Astrocyte of the hippocampus (primary cell): ENCODE measurements at regions not wholly inside any gene's neighbourhood (a gene's known extent, or its start where the extent isn't known, plus 50 kb on each side); places are given as distances from the start of the nearest gene placed in this dataset.
A peak's percentile ranks its signal among the peaks of the same experiment; 100 is the strongest.

ENCODE experiments used
- DNase-seq: peaks from one replicate; pipeline ENCODE4 v3.0.0; 2011; ENCODE audit warnings: low read depth, low spot score

DNA sequence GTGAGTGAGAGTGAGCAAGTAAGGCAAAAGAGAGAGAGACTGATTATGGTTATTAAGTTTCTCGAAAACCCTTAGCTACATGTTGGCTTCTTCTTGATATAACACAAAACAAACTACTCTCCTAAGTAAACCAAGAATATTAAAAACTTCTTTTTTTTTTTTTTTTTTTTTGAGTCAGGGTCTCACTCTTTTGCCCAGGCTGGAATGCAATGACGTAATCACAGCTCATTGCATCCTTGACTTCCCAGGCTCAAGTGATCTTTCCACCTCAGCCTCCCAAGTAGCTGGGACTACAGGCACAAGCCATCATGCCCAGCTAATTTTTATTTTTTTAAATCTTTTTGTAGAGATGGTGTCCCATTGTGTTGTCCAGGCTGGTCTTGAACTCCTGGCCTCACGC lies 102.2 kb upstream of the IL6 start:
- no peak for DNase-seq

DNA sequence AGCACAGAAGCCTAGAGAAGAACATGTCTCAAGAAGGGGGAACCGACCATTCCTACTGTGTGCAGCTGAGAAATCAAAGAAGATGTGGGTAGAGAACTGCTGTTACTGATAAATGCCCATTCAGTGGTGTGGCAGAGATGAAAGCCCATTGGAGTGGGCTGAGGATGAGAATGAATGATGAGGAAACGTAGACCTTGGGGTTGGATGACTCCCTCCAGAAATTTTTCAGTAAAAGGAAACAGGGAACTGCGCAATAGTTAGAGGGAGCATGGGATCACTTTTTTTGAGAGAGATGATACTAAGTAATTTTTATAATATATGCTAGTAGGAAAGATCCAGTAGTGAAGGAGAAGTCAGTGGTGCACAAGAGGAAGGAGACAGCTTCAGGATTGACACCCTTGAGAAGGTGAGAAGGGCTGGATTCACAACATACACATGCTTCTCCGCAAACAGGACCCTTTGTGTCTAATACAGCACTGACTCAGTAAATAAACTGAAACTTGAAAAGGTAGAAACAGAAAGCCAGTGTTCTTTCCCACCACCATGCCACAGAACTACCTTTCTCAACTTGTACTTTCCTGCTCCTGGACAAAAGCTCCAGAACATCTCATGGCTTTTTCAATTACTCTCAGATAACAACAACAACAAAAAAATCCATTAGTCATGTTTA lies 104.7 kb upstream of the IL6 start:
- DNase-seq: no peak

DNA sequence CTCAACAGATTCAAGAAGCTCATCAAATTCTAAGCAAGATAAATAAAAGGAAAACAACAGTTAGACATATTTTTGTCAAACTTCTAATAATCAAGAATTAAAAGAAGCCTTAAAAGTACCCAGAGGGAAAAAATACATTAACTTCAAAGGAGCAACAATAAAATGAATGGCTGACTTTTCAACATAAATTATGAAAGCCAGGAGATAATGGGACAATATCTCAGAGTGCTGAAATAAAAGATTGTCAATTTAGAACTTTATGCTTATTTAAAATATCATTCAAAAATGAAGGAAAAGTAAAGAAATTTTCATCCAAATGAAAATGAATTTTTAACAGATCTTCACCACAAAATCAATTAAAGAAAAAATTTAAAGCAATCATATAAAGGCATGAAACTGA lies 108.5 kb upstream of the IL6 start:
- DNase-seq: no peak

DNA sequence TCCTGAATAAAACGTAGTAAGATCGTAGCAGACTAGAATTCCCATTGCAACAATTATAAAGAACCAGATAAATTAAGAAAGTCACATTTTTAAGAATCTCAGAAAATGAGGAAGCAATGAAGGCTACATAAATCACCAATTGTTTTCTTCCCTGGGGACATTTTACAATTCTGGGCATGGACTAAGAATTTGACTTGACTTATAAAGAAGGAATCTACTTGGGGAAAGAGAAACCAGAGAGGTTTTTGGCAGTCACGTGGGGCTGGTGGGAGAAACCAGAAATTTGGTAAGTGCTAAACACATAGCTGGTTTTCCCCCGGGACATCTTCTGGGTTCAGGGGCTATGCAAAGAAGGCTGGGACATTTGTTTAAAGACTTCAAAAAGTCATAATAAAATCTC lies 109.8 kb upstream of the IL6 start:
- DNase-seq: no peak

DNA sequence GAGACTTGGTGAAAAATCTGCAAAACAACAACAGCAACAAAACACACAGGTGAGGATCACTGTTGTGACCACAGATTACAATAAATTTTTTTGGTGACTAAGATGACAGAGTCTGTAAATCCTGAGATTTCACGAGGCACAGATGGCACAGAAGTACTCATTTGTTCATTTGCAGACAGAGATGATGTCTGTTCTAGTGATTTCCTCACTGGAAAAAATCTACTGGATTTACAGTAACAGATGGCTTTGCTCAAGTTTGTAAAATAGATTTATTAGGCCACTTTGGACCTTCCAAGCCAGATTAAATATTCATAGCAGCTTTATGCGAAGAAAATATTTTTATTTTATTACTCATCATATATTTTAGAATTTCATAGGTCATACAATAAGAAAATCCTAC lies 113.5 kb upstream of the IL6 start:
- DNase-seq: no peak

DNA sequence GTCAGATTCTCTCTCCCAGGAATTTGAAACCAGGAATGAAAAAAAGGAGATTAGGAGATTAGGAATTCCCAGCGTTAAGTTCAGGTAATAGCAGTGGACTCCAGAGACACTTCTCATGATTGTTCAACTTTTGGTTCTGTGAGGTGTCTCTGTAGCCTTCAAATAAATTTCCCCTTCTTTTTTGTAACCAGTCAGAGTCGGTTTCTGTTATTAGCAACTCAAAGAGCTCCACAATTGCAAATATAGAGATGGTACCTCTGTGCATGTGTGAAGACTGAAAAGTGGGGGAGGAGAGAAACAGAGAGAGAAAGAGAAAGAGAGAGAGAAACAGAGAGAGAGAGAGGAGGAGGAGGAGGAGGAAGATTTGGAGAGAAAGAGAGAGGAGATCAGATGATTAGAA lies 112.8 kb upstream of the STEAP1B start:
- no peak for DNase-seq

DNA sequence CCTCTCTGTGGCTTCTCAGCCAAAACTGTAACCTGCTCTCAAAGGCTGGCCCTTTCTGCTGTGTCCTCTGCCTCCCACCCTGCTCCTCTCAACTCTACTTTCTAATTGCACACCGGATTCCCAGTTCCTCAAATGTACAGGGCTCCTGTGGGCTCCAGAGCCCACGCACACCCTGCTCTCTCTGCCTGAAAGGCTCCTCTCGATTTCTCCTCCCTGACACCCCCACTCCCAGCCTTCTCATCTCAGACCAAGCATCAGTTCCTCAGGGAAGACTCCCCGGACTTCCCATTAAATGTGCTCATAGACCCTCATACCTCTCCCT lies 111.7 kb upstream of the STEAP1B start:
- DNase-seq: no peak

DNA sequence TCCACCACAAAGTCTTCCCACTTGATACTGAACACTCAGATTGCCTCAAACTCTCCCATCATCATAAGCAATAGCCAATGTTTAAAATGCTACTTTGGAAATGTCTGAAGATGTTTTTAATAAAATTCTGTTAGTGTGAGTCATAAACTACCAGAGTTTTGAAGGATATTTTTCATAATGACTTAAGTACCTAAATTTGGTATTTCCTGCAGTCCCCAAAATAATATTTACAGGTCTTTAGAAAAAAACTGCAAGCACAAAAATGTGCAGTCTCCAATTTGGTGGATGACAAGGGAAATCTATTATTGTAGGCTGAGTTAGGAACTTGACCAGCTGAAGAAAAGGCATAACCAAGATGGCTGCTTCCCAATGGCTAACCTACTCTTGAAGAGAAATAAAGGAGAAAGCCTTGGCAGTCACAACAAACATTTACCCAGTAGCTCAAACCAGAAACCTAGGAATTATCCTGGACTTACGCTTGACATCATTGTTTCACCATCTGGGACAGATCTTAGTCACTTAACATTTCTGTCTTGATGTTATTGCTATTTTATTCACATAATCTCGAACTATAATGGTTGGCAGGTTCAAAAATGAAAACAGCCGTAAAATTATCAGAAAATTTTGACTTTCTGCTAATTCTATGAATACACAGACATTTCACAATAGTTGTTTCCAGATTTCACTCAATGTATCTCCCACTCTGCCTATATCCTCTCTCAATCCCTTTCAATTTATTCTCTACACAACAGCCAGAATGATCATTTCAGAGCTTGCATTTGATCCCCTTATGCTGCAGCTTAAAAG lies 111.2 kb upstream of the STEAP1B start:
- DNase-seq: no peak

DNA sequence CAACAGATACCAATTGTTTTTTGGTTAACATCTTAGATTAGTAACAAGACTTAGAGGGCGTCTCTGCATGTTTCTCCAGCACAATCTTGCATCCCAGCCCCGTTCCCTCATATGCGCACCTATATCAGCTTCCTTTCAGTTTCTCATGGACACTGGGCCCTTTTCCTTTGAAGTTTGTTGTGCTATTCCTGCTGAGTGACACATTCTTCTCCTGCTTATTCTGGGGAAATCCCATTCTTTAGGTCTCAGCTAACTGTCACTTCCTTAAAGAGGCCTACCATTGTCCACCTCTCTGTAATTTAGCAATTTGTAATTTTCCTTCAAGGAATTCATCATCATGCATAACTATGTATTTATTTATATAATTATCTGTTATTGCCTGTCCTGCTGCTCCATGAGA lies 110.3 kb upstream of the STEAP1B start:
- no peak for DNase-seq

DNA sequence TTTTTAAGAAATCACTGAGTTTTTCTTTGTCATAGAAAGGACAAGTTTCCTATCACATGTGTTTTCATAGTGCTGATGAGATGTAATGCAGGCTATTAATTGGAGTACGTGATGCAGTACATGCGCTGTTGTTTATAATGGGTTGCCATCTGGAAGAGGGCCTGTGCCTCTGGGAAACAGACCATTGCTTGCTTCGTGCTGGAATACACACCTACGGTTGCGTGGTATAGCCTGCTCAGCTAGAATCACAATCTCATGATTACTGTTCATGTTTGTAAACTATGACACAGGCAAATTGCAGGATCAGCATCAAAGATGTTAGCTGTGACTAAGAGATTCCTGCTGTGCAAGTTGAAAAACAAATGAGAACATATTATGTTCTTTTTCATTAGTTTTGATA lies 107.2 kb upstream of the STEAP1B start:
- DNase-seq: peak; percentile 18

DNA sequence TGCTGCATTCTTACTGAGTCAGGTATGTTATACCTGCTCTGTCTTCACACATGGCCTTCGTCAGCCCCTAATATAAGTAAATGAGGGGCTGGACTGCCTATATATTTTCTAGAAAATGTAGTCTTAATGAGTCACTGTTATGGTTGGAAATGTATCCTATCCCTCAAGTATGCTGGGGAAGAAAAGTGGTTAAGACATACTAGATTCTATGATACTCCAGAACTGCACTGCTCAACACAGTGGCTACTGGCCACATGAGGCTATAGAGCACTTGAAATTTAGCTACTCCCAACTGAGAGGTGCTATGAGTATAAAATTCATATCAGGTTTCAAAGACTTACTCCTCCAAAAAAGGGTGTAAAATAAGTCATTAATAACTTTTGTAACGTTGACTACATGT lies 104.3 kb upstream of the STEAP1B start:
- DNase-seq: peak; percentile 44

DNA sequence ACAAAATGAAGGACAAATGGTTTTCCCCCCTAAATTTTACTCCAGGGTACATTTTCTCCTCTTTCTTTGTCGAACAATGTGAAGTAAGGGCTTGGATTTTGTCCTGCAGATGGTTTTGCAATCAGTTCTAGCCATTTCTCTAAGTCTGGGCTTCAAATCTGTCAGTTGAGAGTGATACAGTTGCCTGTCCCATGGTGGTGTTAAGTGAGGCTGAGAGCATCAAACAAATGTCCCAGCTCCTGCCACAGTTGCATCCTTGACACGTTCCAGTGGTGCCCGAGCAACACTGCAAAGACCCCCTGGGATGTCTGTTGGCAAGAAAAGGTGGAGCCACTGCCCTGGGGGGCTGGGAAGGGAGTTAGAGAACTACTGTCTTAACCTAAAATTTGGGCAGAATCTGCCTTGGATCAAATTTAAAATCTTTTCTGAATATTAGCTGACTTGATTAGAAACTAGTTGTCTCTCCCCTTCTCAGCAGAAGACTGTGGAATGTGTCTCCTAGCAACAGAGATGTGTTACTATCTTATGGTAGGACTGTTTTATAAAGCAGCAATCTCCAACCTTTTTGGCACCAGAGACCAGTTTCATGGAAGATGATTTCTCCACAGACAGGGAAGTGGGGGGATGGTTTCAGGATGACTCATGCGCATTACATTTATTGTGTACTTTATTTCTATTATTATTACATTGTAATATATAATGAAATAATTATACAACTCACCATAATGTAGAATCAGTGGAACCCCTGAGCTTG lies 102.0 kb upstream of the STEAP1B start:
- DNase-seq: peak; percentile 7

DNA sequence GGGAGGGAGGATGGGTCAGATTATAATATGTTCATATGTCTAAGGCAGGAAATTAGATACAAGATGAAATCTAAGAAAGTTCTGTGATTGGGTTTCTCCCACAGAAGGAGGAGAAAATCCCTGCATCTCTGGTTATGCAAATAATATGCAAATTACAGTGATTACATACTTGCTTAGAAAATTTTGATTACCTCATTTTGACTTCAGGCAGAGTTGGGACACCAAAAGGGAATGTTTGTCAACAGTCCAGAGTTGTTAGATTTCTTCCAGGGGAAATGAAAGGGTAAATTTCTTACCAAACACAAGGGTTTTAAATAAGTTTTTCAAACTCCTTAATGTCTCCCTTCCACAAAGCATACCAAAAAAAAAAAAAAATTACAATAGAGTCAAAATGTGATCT lies 101.4 kb upstream of the STEAP1B start:
- DNase-seq: peak; percentile 25

DNA sequence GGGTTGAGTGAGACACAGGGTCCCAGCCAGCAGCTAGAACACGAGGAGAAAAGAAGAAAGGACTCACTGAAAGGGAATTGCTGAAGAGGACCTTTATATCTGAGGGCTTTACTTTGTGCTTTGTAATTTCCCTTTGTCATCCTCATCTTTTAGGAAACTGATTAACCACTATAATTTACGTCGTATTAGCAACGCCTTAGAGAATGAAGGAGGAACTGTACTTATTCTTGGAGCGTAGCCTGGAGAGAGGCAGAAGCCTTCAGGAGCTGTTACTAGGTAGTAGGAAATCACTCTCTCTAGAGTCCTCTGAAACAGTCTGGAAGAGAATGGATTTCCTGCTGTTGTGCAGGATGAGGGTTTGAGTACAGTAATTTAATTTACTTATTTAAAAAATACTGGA lies 101.0 kb upstream of the STEAP1B start:
- DNase-seq: peak; percentile 15

DNA sequence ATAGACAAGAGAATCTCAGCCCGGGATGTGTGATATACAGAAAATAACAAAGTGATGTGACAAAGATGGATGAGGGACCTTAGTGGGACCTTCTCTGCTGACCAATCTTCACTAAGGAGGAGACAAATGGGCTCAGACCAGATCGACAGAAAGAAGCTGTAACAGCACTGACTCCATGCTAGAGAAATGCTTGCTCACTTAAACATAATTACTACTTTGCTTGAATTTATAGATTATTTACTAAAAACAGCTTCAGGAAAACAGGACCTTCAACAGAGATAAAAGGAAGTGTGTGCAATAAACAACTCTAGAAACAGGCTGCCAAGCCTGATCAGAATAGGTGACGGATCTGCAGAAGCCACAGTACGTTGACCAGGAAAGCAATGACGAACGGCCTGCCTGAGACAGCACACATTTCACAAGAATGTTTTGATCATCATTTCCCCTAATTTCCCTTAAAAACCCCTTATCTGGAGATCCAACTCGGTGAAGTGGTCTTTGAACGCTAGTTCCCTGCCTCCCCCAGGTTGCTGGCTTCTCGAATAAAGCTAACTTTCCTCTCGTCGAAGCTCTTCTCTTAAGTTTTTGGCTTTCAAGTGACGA lies 98.4 kb upstream of the STEAP1B start:
- no peak for DNase-seq

DNA sequence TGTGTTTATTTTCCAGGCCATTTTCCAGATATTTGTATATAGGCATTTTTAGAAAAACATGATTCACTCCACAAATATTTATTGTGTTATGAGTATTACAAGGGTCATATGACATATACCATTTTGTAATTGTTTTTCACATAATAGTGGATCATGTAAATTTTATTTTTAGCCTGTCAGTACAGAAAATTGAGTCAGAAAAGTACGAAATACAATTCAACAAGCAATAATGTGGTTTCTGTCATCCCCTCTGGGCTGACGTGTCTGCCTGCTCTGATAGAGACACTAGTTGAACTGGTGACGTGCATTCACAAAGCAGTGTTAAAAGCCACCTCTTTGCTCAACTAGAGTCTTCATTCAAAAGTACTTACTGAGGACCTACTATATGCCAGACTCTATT lies 97.9 kb upstream of the STEAP1B start:
- peak; percentile 34 for DNase-seq

DNA sequence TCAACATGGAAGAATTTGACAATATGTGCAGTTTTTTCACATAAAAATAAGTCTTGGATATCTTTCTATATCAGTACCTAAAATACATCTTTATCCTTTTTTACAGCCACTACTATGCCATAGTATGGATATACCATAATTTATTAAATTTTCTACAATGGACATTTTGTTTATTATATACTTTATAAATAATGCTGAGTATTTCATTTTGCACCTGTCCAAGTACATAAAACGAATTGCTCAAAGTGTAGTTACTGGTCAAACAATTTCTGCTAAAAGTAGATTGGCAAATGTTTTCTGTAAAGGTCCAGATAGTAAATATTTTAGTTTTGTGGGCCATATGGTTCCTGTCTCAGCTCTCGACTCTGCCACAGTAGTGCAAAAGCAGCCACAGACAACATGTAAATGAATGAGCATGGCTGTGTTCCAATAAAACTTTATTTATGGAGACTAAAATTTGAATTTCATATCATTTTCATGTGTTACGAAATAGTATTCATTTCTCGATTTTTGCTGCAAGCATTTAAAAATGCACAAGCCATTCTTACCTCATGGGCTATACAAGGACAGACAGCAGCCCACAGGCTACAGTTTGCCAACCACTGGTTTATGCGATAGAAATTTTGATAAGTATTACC lies 96.9 kb upstream of the STEAP1B start:
- DNase-seq: no peak

DNA sequence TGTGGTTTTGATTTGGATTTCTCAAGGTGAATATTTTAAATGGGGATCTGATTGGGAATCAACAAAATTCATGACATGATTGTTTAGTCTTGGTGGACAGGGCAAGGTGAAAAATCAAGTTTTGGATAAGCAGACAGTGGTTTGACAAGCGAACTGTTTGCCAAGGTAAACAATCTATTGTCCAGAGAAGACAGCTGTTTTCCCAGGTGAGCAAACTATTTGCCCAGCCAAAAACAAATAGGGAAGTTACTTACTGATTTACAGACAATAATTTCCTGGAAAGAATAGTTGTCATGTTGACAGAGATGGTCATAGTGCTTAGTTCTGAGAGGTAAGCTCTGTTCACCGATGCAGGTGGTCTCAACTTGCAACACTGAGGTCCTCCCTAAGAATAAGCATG lies 94.0 kb upstream of the STEAP1B start:
- DNase-seq: no peak

DNA sequence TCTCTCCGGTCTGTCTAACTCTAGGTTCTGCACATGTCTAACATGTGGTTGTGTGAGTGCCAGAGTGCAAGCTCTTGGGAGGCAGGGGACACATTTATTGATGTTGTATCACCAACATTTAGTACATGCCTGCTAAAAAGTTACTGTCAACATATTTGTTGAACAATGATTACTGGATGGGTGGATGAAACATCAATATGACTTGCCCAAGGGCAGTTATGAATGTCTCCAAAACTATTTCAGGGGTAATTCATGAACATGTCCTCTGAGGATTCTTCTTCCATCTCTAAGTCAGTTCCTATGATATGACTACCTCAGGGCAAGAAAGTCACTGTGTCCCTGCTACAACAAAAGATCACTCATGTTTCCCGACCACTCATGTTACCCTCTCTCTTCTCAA lies 91.3 kb upstream of the STEAP1B start:
- DNase-seq: no peak

DNA sequence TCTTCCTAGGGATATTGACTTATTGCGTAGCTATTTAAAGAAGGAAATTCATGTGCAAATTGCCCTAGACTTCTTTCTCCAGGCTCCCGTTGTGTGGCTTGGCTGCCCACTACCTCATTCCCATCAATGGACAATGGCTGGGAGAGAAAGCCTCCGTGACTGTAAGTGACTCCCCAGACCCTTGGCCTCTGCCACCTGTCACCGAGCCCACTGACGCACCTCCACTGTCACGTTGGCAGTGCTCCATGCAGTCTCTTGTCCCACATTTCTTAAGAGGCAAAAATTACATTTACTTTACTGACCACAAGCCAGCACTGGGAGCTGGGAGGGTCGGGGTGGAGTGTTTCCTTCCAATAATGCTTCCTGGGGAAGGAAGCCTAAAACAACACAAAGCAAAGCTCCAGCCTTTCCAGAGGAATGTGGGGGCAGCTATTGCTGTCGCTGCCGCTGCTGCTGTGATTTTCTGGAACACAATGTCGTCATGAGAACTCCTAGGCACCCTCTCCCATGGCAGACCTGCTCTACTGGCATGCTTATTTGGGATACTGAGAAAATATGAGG lies 89.7 kb upstream of the STEAP1B start:
- peak; percentile 94 for DNase-seq

DNA sequence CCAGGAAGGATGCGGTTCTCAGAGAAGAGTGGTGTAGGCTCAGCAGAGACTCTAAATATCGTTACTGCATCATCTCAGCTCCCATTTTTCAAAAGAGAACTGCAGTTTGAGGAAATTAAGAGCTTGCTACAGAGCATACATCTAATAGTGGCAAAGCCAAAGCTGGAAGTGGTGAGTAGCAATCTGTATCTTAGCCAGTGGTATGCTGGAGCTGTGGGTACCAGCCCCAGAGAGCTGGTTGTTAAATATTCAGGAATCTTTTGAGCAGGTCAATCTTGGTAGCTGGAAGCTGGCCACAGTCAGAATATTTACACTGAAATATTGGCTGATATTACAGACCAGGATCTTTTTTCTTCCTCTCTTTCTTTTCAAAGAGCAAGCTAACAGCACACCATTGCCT lies 88.4 kb upstream of the STEAP1B start:
- DNase-seq: peak; percentile 77

DNA sequence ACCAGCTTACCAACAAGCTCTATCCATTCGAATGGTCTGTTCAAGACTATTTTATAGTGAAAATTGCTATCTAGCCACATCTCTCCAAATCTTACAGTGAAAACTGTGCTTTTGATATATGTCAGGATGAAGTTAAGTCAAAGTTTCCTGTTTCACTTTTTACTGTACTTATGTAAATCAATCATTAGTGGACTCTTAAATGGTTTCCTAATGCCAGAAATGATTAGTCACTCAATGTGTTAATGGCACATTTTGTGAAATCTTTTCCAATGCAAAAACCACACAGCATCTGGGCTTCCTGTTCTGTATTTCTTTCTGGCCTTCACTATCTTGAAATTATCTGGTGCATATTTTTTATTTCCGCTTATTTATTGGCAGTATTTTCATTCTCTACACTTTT lies 87.3 kb upstream of the STEAP1B start:
- peak; percentile 37 for DNase-seq
